ENCODE measurements at regions not wholly inside any gene's neighbourhood (a gene's known extent, or its start where the extent isn't known, plus 50 kb on each side); places are given as distances from the start of the nearest gene placed in this dataset.

DNA sequence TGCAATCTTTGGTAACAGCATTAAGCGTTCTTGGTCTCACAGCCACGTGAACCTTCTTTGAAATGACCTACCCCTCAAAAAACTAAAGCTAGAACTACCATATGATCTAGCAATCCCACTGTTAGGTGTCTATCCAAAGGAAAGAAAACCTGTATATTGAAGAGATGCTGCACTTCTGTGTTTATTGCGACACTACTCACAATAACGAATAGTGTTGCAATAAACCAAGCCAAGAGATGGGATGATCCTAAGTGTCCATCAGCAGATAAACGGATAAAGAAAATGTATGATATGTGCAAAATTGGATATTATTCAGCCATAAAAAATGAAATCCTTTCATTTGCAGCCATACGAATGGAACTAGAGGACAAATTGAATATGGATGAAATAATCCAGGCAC is 637.9 kb downstream of the EFNB2 start:
- Mint-ChIP-seq H3K27ac (no peak overlapping the region), H3K27me3 (ENCODE audit: low read depth) (no peaks in the 10 kb centered on the region), H3K4me1 (peaks cover 13% of the 10 kb centered on the region), H3K36me3 (no peaks in the 10 kb centered on the region), H3K4me3 (no peak overlapping the region), H3K9me3 (peaks cover 19% of the 10 kb centered on the region)
- no peak for DNase-seq (ENCODE audit: low spot score in 2 of 2, unreplicated experiment in 2 of 2)
- TF ChIP-seq CTCF (IDR thresholded peaks at IDR 0.05; ENCODE audit: unreplicated experiment): no peak

DNA sequence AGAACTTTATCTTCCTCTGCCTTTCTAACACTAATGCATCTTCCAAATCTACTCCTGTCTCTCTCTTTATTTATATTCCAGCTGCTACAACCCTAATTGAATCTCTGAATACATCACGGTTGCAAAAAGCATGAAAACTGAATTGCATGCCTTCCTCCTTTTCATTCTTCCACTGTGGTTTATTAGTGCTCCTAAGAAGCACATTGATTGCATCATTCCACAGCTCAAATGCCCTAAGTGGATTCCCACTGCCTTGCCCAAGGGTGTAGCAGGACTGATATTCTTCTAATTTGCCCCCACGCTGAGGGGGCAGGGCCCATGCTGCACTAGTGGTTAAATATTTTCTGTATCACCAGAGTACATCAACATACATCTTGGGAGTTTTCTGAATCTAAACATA is 640.8 kb downstream of the EFNB2 start:
- peaks cover 19% of the 10 kb centered on the region for H3K9me3 Mint-ChIP-seq
- H3K4me3 Mint-ChIP-seq: no peak overlapping the region
- DNase-seq (ENCODE audit: low spot score in 2 of 2, unreplicated experiment in 2 of 2): no peak
- no peak for TF ChIP-seq CTCF (IDR thresholded peaks at IDR 0.05; ENCODE audit: unreplicated experiment)
- peak overlapping the region; percentile 27 for H3K27ac Mint-ChIP-seq
- H3K36me3 Mint-ChIP-seq: no peaks in the 10 kb centered on the region
- no peaks in the 10 kb centered on the region for H3K27me3 Mint-ChIP-seq (ENCODE audit: low read depth)
- H3K4me1 Mint-ChIP-seq: peaks cover 11% of the 10 kb centered on the region

DNA sequence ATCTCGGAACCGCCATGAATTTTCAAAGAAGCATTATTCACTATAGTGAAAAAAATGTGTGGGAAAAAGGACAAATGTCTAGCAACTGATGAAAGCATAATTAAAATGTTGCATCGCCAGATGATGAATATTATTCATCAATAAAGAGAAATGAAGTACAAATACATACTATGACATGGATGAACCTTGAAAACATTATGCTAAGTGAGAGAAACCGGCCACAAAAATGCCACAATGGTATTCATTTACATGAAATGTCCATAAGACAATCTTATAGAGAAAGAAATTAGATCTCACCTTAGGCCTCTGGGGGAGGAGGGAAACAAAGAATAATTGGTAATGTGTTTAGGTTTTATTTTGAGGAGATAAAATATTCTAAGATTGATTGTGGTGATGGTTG is 645.0 kb downstream of the EFNB2 start:
- Mint-ChIP-seq H3K9me3 (peaks cover 17% of the 10 kb centered on the region), H3K4me1 (peaks cover 11% of the 10 kb centered on the region)
- no peak for DNase-seq (ENCODE audit: low spot score in 2 of 2, unreplicated experiment in 2 of 2)

DNA sequence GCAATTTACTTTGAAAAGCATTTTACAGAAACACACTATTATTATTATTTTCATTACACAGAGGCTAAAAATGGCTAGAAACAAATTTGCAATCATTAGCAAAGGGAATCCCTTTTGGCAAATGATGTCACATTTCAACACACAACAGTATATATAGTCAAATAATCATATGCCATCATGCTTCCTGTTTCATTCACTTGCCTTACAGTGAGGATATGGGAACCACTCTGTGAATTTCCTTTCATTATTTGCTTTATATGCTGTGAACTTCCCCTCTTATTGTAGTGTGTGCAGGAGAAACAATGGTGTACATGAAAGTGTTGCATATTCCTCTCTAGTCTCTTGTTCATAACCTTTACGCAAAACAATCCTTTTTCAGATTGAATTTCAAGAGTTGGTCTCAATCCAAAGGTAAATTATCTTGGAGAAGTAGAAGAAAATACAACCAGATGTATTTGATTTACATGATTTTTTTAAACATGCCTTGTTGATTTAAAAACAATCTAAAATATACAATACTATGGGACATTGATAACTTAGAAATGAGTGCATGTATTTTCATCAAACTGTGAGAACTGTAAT is 657.3 kb downstream of the EFNB2 start:
- no peak for DNase-seq (ENCODE audit: low spot score in 2 of 2, unreplicated experiment in 2 of 2)
- Mint-ChIP-seq H3K4me1 (peaks cover 9% of the 10 kb centered on the region), H3K4me3 (no peak overlapping the region), H3K9me3 (no peaks in the 10 kb centered on the region), H3K36me3 (no peaks in the 10 kb centered on the region), H3K27me3 (ENCODE audit: low read depth) (no peaks in the 10 kb centered on the region), H3K27ac (no peak overlapping the region)
- TF ChIP-seq CTCF (IDR thresholded peaks at IDR 0.05; ENCODE audit: unreplicated experiment): no peak

More for the DNA sequence above, 645.0 kb downstream of the EFNB2 start:
- H3K27me3 Mint-ChIP-seq (ENCODE audit: low read depth): no peaks in the 10 kb centered on the region
- H3K27ac Mint-ChIP-seq: no peak overlapping the region
- H3K4me3 Mint-ChIP-seq: no peak overlapping the region
- peaks cover 4% of the 10 kb centered on the region for H3K36me3 Mint-ChIP-seq
- TF ChIP-seq CTCF (IDR thresholded peaks at IDR 0.05; ENCODE audit: unreplicated experiment): no peak

DNA sequence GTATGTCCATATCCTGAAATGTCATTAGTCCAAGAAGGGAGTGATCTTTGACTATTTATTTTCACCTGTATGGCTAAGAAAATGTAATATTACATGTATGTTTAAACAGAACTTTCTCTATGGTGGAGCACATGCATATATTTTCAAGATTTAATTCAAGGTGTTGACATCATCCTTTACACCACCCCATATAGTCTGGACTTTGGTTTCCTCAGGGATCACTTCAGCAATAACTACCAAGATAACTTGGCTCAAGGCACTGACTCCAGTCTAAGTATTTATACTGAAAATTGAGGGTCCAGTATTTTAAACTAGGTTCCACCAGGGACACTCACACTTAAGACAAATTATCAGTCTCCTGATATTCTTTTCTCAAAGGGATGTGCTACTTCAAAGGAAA is 660.6 kb downstream of the EFNB2 start:
- no peak for DNase-seq (ENCODE audit: low spot score in 2 of 2, unreplicated experiment in 2 of 2)

More for the DNA sequence above, 660.6 kb downstream of the EFNB2 start:
- H3K27me3 Mint-ChIP-seq (ENCODE audit: low read depth): no peaks in the 10 kb centered on the region
- no peak overlapping the region for H3K4me3 Mint-ChIP-seq
- no peak for TF ChIP-seq CTCF (IDR thresholded peaks at IDR 0.05; ENCODE audit: unreplicated experiment)
- H3K4me1 Mint-ChIP-seq: peaks cover 9% of the 10 kb centered on the region
- no peaks in the 10 kb centered on the region for H3K36me3 Mint-ChIP-seq
- H3K27ac Mint-ChIP-seq: no peak overlapping the region
- no peaks in the 10 kb centered on the region for H3K9me3 Mint-ChIP-seq
